ENCODE measurements at regions not wholly inside any gene's neighbourhood (a gene's known extent, or its start where the extent isn't known, plus 50 kb on each side); places are given as distances from the start of the nearest gene placed in this dataset.

DNA sequence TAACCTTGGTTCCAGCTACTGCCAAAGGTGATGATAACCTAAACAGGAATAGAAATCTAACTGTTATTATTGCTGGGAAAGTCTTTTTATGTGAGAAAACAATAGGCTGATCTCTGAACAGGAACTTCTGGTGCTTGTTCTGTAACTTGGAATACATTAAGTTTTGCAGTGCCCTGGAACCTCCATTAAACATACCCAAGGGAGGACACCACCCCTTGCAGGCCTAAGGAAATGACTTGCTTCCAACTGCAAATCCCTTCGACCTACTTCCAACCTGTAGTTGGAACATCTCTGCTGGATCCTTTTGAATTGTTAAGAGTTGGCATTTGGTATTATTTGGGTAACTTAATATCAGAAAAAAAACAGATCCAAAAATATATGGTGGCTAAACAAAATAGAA lies 188.4 kb upstream of the API5 start:
- no TSS peak for BruUV-seq (replicated peaks)
- no peak overlapping the region for H3K4me2 ChIP-seq (ENCODE audit: low read depth, low read length)
- H2AFZ ChIP-seq (ENCODE audit: low read length): no peak overlapping the region
- no peak overlapping the region for H3K4me3 ChIP-seq (replicated peaks in 1 of 3; ENCODE audit: insufficient read depth in 1 of 3, low read depth in 2 of 3, low read length in 3 of 3)
- H3K79me2 ChIP-seq (ENCODE audit: insufficient read depth, low read length): no peaks in the 10 kb centered on the region
- no peaks in the 10 kb centered on the region for H4K20me1 ChIP-seq (ENCODE audit: insufficient read depth, low read length)
- in situ Hi-C loops (cut with HindIII; ENCODE audit: extremely low pct_ligation_motif_present, low pct_unique_long_range_greater_than_20kb) (no loop called here), intact Hi-C loops (cut with micrococcal nuclease; ENCODE audit: unreplicated experiment) (no loop called here)
- H3K27ac ChIP-seq (ENCODE audit: extremely low read length, insufficient read depth, low read length): no peak overlapping the region
- no peaks in the 10 kb centered on the region for H3K27me3 ChIP-seq (ENCODE audit: control insufficient read depth in 1 of 2, insufficient read depth in 2 of 2, low read length in 2 of 2)
- ChIA-PET POLR2A (no interaction called here), CTCF (ENCODE audit: low intra/inter-chr PET ratio, low total read pairs) (no interaction called here)
- H3K36me3 ChIP-seq (replicated peaks in 1 of 2; ENCODE audit: control insufficient read depth in 1 of 2, insufficient read depth in 2 of 2, low read length in 2 of 2): no peaks in the 10 kb centered on the region
- H3K9ac ChIP-seq (ENCODE audit: insufficient read depth, low read depth, low read length): no peak overlapping the region
- H3K4me1 ChIP-seq (ENCODE audit: insufficient read depth, low read length): no peaks in the 10 kb centered on the region
- DNase-seq (ENCODE audit: low spot score) (no peak), ATAC-seq (no peak), FAIRE-seq (no peak)
- no peaks in the 10 kb centered on the region for H3K9me3 ChIP-seq (ENCODE audit: low read length)
- 10% methylated on average over 1 of the region's 1 CpG for WGBS (ENCODE audit: low lambda C conversion rate)
- TF ChIP-seq PAX8 (CRISPR knock-in tag; IDR thresholded peaks at IDR 0.05; ENCODE audit: borderline replicate concordance): no peak
- TF ChIP-seq, protein P1, sequence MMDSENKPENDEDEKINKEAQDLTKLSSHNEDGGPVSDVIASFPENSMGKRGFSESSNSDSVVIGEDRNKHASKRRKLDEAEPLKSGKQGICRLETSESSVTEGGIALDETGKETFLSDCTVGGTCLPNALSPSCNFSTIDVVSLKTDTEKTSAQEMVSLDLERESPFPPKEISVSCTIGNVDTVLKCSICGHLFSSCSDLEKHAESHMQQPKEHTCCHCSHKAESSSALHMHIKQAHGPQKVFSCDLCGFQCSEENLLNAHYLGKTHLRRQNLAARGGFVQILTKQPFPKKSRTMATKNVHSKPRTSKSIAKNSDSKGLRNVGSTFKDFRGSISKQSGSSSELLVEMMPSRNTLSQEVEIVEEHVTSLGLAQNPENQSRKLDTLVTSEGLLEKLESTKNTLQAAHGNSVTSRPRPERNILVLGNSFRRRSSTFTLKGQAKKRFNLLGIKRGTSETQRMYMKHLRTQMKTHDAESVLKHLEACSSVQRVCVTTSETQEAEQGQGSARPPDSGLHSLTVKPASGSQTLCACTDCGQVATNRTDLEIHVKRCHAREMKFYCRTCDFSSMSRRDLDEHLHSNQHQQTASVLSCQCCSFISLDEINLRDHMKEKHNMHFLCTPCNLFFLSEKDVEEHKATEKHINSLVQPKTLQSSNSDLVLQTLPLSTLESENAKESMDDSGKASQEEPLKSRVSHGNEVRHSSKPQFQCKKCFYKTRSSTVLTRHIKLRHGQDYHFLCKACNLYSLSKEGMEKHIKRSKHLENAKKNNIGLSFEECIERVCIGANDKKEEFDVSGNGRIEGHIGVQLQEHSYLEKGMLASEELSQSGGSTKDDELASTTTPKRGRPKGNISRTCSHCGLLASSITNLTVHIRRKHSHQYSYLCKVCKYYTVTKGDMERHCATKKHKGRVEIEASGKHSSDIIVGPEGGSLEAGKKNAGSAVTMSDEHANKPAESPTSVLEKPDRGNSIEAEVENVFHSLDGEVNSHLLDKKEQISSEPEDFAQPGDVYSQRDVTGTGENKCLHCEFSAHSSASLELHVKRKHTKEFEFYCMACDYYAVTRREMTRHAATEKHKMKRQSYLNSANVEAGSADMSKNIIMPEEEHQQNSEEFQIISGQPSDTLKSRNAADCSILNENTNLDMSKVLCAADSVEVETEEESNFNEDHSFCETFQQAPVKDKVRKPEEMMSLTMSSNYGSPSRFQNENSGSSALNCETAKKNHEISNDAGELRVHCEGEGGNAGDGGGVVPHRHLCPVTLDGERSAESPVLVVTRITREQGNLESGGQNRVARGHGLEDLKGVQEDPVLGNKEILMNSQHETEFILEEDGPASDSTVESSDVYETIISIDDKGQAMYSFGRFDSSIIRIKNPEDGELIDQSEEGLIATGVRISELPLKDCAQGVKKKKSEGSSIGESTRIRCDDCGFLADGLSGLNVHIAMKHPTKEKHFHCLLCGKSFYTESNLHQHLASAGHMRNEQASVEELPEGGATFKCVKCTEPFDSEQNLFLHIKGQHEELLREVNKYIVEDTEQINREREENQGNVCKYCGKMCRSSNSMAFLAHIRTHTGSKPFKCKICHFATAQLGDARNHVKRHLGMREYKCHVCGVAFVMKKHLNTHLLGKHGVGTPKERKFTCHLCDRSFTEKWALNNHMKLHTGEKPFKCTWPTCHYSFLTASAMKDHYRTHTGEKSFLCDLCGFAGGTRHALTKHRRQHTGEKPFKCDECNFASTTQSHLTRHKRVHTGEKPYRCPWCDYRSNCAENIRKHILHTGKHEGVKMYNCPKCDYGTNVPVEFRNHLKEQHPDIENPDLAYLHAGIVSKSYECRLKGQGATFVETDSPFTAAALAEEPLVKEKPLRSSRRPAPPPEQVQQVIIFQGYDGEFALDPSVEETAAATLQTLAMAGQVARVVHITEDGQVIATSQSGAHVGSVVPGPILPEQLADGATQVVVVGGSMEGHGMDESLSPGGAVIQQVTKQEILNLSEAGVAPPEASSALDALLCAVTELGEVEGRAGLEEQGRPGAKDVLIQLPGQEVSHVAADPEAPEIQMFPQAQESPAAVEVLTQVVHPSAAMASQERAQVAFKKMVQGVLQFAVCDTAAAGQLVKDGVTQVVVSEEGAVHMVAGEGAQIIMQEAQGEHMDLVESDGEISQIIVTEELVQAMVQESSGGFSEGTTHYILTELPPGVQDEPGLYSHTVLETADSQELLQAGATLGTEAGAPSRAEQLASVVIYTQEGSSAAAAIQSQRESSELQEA (CRISPR knock-in tag; IDR thresholded peaks at IDR 0.05; ENCODE audit: not compliant biosample characterization): no peak
